ENCODE measurements at regions not wholly inside any gene's neighbourhood (a gene's known extent, or its start where the extent isn't known, plus 50 kb on each side); places are given as distances from the start of the nearest gene placed in this dataset.
"Not testable (repeated sequence)": the region's sequence is repeated elsewhere in the genome, so short reads cannot be mapped to it uniquely, and the experiment has no call there.

GRCh38 chr22:48414651-48415050, 1413.0 kb downstream of the BRD1 start (continued):
- TF ChIP-seq UBTF (CRISPR knock-in tag; IDR thresholded peaks at IDR 0.05), result no peak
- no peak for TF ChIP-seq ZNF713 (CRISPR knock-in tag; IDR thresholded peaks at IDR 0.05)
- TF ChIP-seq, protein P1, sequence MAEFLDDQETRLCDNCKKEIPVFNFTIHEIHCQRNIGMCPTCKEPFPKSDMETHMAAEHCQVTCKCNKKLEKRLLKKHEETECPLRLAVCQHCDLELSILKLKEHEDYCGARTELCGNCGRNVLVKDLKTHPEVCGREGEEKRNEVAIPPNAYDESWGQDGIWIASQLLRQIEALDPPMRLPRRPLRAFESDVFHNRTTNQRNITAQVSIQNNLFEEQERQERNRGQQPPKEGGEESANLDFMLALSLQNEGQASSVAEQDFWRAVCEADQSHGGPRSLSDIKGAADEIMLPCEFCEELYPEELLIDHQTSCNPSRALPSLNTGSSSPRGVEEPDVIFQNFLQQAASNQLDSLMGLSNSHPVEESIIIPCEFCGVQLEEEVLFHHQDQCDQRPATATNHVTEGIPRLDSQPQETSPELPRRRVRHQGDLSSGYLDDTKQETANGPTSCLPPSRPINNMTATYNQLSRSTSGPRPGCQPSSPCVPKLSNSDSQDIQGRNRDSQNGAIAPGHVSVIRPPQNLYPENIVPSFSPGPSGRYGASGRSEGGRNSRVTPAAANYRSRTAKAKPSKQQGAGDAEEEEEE (CRISPR knock-in tag; IDR thresholded peaks at IDR 0.05; ENCODE audit: borderline replicate concordance), result no peak
- no peak for TF ChIP-seq MATR3 (CRISPR knock-in tag; IDR thresholded peaks at IDR 0.05)

GRCh38 chr22:48412931-48413330, 1414.7 kb downstream of the BRD1 start:
- H2AFZ ChIP-seq (ENCODE audit: low read length); H4K20me1 ChIP-seq (ENCODE audit: insufficient read depth, low read length); BruUV-seq (replicated peaks); ATAC-seq; H3K27ac ChIP-seq (ENCODE audit: extremely low read length, insufficient read depth, low read length); intact Hi-C loops (cut with micrococcal nuclease; ENCODE audit: unreplicated experiment); FAIRE-seq; H3K4me1 ChIP-seq (ENCODE audit: insufficient read depth, low read length); H3K9me3 ChIP-seq (ENCODE audit: low read length); DNase-seq (ENCODE audit: low spot score); POLR2A ChIA-PET; H3K36me3 ChIP-seq (replicated peaks in 1 of 2; ENCODE audit: control insufficient read depth in 1 of 2, insufficient read depth in 2 of 2, low read length in 2 of 2); H3K79me2 ChIP-seq (ENCODE audit: insufficient read depth, low read length); H3K4me3 ChIP-seq (replicated peaks in 1 of 3; ENCODE audit: insufficient read depth in 1 of 3, low read depth in 2 of 3, low read length in 3 of 3); CTCF ChIA-PET (ENCODE audit: low intra/inter-chr PET ratio, low total read pairs); H3K9ac ChIP-seq (ENCODE audit: insufficient read depth, low read depth, low read length); H3K4me2 ChIP-seq (ENCODE audit: low read depth, low read length): not testable (repeated sequence)
- in situ Hi-C loops (cut with HindIII; ENCODE audit: extremely low pct_ligation_motif_present, low pct_unique_long_range_greater_than_20kb), result loop anchor here (10.0 kb wide), 1 partner anchor 62 kb away; no protein-coding TSS in a partner anchor
- H3K27me3 ChIP-seq (ENCODE audit: control insufficient read depth in 1 of 2, insufficient read depth in 2 of 2, low read length in 2 of 2), result peaks cover 0 to 58% of the 10 kb centered on the region in 2 experiments; a peak in 4 of 5 replicates
- WGBS (ENCODE audit: low lambda C conversion rate), result 47% methylated on average over 16 of the region's 17 CpGs

All from HepG2 (cell line).